Upper lobe of left lung (tissue), 4 donors: ENCODE measurements at regions not wholly inside any gene's neighbourhood (a gene's known extent, or its start where the extent isn't known, plus 50 kb on each side); places are given as distances from the start of the nearest gene placed in this dataset.

ENCODE experiments used
- CTCF ChIP-seq, 6 experiments: fragments of 450-650 bp in 4 of 6; fragments of 200-600 bp in 2 of 6; sonication (generic) in 2 of 6; IDR thresholded peaks; one replicate each; pipeline ENCODE4 v1.5.1; 2016 to 2019; ENCODE audit warnings: antibody characterized with exemption in 6 of 6
- POLR2A ChIP-seq, 4 donors: fragments of 450-650 bp; IDR thresholded peaks; one replicate each; pipeline ENCODE4 v1.5.1; 2016 to 2017; ENCODE audit warnings: antibody characterized with exemption in 4 of 4, mild to moderate bottlenecking in 2 of 4
- POLR2AphosphoS5 ChIP-seq, 2 donors: sonication (generic); formaldehyde crosslinking; IDR thresholded peaks; one replicate each; pipeline ENCODE4 v1.5.1; 2017; ENCODE audit warnings: antibody characterized with exemption in 2 of 2

- TF ChIP-seq POLR2A (IDR thresholded peaks at IDR 0.05) (no peak), POLR2AphosphoS5 (IDR thresholded peaks at IDR 0.05) (no peak), CTCF (IDR thresholded peaks at IDR 0.05) (no peak)
Measured at GRCh38 chr13:106151056-106151699, 384.3 kb downstream of the EFNB2 start.
